ENCODE measurements at regions not wholly inside any gene's neighbourhood (a gene's known extent, or its start where the extent isn't known, plus 50 kb on each side); places are given as distances from the start of the nearest gene placed in this dataset.

DNA sequence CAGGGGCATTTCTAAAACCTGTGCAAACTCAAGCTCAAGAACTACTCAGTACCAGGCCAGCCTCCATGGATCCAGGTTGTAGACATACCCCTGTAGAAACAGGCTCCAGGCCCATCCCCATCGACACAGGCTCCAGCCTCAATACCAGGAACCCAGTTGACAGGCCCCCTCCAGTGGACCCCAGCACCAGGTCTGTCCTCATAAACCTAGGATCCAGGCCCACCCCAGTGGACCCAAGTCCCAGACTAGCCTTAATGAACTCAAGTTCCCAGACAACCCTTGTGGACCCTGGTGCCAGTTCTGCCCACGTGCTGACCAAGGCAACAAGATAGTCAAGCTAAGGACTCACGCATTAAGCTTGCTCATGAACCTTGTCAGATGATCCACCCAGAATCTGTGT lies 476.9 kb downstream of the TBC1D32 start:
- no peak for TF ChIP-seq ZNF232 (CRISPR knock-in tag; IDR thresholded peaks at IDR 0.05)
- TF ChIP-seq, protein P1, sequence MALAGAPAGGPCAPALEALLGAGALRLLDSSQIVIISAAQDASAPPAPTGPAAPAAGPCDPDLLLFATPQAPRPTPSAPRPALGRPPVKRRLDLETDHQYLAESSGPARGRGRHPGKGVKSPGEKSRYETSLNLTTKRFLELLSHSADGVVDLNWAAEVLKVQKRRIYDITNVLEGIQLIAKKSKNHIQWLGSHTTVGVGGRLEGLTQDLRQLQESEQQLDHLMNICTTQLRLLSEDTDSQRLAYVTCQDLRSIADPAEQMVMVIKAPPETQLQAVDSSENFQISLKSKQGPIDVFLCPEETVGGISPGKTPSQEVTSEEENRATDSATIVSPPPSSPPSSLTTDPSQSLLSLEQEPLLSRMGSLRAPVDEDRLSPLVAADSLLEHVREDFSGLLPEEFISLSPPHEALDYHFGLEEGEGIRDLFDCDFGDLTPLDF (CRISPR knock-in tag; IDR thresholded peaks at IDR 0.05), result no peak
